T-helper 1 cell (primary cell): ENCODE measurements at regions not wholly inside any gene's neighbourhood (a gene's known extent, or its start where the extent isn't known, plus 50 kb on each side); places are given as distances from the start of the nearest gene placed in this dataset.

Experiments used
- DNase-seq, 5 donors: peaks; one replicate each; pipeline ENCODE4 v3.0.0-alpha.2; 2012 to 2020

DNA sequence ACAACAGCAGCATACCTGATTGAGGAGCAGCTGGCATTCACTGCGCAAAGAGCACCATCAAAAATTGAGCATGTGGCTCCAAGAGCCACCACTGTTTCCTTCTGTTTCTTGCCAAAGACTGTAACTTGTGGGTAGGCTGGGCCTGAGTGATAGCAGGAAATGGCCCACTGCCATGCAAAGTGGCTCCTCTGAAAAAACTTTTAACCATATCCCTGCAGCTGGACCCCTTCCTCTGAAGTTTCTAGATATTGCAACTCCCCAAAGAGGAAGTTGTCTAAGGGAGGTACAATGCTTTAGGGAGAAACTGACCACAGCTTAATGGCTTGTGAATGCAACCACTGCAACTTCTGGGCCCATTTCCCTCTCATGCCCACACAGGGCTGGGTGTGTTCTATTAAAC lies 355.4 kb upstream of the PDE4D start:
- no peak for DNase-seq

DNA sequence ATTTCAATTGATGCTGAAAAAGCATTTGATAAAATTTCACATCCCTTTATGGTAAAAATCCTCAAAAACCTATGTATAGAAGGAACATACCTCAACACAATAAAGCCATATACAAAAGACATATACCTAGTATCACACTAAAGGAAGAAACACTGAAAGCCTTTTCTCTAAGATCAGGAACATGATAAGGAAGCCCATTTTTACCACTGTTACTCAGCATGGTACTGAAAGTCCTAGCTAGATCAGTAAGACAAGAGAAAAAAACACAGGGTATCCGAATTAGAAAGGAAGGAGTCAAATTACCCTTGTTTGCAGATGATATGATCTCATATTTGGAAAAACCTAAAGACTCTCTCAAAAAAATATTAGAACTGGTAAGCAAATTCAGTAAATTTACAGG lies 350.2 kb upstream of the PDE4D start:
- DNase-seq: no peak

DNA sequence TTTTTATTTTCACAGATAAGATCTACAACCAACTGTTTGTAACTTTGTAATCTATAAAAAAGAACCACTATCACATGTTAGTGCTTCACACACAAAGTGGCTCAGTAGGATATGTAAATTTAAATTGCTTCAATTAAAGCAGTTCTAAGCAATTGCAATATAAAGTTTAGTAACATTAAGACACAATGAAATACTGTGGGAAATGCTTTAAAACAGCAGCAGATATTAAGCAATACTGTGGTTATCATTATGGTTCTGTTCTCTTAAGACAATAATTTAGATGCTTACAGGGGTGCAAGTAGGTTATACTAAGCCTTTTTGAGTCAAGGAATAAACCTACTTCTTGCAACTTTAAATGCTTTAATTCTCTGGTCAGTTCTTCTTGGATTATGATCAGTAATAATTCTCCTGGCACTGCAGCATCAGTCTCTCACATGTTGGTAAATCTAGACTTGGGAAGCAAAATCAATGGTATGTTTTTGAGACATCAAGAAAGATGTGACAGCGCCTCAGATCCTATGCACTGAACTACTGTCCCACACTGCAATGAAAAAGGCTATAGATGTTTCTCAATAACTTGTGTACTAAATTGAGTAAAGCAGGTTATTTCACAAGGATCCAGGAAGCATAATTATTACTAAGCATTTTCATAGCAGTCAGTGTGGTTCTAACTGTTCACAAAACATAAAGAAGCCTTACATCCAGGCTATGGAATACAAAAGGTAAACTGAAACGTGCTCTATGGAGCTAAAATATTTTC lies 338.7 kb upstream of the PDE4D start:
- DNase-seq: no peak

DNA sequence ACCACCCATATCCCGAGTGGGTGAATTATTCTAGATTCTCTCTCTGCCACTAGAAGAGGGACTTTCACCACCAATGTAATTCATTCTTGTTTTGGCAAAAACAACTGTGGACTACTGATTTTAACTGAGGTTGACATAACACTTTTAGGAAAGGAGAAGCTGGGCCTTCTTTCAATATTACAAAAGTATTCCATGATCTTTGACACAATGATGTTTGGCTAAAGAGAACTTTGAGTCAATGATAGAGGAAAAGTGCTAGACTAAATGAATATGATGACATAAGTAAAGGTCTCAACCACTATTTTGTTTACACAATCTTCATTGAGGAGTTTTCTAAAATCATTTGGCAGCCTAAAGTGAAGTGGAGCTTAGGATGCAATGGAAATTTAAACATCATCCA lies 336.9 kb upstream of the PDE4D start:
- DNase-seq: no peak

DNA sequence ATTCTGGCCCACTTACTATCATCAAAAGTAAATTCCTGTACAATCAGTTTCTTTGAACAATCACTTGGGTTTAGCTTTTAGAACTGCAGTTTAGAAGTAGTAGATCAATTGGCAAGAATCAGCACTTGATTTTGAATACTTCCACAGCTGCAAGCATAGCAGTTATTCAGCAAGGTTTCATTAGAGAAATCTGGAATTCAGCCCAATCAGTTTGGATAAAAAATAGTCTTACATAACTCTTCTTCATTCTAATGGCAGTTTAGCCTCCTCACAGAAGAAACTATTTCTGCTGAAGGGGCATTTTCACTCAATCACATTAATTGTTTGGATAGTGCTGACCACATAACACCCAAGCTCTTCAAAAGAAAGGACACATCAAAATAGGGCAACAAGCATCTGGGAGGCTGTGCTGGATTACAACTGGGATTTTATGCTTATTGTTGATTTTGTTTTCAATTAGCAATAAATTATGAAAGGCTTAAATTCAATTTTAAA lies 336.2 kb upstream of the PDE4D start:
- DNase-seq: no peak

DNA sequence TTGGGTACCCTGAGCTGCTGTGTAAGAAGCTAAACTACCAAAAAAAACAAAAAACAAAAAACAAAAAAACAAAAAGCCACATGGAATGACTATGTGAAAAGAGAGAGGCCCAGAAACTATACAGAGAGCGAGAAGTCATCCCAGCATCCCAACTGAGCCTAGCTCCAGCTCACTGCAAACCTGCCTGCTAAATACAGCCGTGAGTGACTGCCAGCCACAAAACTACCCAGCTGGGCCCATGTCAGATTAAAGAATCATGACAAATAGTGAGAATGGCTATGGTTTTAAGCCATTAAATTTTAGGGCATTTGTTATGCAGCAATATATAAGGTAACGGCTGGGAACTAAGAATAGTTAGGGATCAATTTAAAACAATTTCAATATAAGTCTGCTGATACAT lies 335.1 kb upstream of the PDE4D start:
- no peak for DNase-seq

DNA sequence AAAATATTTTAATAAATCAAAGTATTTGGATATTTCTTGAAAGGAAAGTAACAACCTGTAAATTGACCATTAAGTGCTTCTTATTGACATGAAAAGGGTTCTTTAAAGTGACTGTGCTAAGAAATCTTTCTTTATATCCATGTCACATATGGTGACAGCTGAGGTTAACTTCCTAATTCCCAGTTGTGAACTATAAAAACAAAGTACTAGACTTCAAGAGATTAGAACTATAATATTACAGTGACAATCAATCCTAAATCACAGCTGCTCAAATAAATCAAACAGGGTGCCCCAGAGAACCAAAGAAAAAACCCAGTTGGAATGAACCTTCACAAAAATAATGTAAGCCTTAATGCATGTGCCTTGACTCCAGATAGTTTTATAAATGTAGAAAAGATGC lies 332.6 kb upstream of the PDE4D start:
- DNase-seq: no peak

DNA sequence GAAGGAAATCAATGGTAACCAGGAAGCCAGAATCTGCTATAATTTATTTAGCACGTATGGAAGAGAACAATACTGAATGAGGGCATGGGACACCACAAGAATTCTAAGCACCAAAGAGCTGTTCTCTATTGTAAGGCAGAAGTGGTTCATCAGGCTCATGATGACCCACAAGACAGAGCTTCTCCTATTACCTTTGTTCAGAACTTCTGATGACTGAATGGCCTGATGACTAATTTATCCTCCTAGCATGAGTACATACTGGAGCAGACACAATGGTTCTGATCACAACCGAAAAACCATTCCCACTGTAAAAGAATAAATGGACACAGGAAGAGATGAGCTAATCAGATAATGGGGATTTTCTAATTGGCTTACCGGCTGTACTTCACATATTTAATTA lies 329.8 kb upstream of the PDE4D start:
- DNase-seq: no peak

DNA sequence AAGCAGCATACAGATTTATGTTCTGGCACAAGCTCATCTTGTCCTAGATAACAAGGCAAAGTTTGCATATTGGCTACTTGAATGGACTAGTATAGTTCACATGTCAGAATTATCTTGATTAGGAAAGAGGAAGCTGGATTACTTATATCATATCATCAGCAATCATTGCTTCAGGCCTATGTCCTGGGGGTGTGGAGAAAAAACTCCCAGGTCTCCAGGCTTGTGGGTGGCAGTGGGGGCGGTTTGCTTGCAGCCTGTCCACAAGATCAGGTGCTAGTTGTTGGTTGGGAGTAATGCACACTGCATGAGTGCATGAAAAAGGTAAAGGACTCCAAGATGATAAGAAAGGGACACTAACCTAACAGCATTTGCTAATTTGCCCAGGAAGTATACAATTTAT lies 326.4 kb upstream of the PDE4D start:
- no peak for DNase-seq

DNA sequence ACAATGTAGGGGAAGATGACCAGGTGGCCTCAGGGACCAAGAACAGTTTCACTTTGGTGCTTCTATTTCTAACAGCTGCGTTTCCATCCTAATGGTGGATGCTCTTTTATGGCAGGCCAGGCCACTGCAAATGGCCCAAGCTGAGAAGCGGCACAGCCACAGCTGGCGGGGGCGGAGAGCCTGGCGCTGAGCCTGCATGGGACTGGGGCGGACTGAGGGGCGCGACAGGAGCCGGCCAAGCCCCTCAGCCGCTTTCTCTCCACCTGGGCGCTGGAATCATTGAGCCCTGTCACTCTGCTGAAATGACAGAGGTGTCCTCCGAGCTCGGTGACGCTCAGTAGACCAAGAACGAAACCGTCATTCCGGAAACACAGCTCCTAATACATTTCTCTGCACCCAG lies 317.3 kb upstream of the PDE4D start:
- no peak for DNase-seq

DNA sequence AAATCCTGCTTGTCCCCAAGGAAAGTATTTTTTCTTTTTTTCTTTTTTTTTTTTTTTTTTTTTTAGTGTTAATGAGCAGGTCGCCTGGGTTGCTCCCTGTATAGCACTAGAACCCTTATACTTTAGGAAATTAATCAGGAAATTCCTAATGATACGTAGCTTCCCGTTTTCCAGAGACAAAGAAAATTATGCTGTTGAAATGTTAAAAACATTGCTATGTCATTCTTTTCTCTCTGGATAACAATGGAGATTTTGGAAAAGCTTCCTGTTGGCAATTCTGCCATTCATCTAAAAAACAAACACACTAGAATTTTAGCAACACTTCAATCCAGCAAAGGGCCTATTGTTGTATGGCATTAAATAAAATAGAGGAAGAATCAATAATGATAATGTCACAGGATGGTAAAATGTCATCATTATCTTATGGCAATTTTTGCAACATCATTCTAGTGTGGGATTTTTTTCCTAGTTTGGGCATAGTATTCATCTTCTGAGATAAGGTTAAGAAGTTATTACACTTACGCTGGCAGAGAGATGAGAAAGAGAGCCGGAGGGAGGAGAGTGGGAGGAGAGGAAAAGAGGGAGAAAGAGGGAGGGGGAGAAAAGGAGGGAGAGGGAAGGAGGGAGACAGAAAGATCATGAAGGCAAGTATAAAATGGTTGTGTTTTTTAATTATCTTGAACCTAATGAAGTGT lies 315.8 kb upstream of the PDE4D start:
- DNase-seq: no peak

DNA sequence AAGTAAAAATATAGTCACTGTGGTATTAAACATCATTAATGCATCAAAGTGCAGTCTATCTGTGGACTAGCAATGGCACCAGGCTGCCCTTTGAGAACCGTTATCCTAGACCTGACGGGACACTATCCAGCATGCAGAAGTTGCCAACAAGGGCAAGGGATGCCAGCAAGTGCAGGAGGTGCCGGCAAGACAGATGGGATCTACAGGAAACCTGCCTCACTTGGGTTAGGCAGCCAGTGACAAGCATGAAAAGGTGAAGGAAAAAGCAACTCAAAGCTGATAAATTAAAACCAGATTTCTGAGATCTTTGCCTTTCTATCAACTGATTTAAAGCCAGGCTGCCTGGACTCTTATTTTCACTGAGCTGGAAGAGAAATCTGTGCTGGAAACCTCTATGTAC lies 315.2 kb upstream of the PDE4D start:
- no peak for DNase-seq

DNA sequence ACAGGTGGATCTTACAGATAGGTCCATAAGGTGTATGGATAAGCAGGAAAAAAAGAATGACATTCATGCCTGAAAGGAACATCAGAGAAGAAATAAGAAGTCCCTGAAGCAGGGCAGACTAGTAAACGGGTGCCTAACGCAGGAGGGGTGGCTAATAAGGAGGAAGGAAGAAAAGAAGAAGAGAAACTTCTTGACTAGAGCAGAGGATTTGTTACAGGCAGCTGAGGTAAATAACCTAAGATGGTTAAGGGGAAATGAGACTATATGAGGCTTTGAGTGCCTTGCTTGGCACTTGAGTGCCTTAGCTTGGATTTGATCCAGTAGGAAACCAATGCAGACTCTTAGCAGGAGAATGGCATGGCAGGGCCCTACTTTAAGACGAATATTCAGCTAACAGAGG lies 313.5 kb upstream of the PDE4D start:
- DNase-seq: no peak

DNA sequence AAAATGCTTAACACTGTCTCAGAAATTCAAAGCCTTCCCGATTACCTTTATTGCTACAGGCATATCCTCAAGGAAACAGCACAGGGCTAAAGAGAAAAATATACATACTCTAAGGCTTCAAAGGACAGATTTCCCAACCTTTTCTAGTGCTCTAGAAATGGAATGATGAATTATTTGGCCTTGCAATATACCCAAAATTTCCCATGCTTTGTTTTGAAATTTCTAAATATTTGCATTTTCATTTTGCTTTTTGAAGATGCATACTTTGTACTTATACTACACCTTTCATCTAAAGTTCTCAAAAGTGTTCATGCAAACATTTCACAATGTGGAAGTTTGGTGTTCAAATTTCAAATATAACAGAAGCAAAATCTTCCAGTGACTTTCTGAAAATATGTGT lies 312.7 kb upstream of the PDE4D start:
- no peak for DNase-seq

DNA sequence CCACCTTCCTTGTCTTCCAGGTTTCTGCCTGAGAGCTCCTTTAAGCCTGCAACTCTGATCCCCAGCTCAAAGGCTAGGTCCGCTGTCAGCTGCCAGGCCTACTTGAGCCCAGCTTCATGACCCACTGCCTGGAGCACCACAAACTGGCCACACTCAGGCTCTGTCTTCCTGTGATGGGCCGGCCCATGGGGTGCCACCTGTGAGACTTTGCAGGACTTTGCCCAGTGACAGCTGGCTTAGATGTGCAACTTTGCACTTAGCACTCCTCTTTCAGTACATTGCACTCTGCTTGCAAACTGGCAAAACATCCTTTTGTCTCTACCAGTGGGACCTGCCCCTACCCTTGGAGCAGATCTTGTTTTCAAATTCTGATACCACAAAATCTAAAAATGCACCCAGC lies 311.5 kb upstream of the PDE4D start:
- no peak for DNase-seq

DNA sequence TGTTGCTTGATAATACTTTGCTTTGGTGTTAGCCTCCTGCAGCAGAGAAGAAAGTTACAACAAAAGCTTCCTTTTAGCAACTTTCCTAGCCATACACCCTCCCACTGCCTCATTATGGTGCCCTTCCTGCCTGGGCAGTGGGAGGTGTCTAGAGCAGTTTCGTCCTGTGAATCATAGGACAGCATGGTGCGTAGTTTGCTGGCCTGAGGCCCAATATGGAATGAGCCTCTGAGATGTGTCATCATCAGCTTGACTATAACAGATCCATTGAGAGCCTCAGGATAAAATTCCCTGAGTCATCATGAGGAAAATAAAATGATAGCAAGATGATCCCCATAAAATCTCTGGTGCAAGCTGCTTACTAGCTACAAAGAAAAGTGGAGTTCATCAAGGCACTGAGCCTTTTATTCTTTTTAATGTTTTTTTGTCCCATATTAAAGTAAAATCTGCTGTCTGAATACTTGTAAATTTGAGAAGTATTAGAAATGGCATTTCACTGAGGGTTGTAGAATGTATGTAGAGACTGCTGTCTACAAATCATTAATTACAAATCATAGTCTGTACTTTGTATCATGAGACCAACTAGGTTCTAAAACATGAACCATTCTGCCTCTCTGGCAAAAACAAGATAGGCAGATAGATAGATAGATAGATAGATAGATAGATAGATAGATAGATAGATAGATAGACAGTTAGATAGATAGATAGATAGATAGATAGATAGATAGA lies 303.0 kb upstream of the PDE4D start:
- no peak for DNase-seq

DNA sequence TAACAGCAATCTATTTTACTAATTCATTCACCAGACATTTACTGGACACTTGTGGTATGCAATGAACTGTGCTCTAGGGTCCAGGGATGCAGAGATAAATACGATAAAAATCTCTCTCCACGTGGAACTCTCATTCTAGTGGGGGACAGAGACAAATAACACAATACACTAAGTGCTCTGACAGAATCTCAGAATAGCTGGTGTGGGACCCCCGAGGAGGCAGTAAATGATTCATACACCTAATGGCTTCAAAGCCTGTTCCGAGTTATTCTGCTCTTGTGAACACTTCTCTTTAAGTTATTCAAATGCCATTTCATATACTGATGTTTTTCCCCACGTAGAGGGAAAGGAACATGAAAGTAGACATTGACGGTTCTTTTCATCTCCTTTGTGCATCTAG lies 302.0 kb upstream of the PDE4D start:
- DNase-seq: no peak

DNA sequence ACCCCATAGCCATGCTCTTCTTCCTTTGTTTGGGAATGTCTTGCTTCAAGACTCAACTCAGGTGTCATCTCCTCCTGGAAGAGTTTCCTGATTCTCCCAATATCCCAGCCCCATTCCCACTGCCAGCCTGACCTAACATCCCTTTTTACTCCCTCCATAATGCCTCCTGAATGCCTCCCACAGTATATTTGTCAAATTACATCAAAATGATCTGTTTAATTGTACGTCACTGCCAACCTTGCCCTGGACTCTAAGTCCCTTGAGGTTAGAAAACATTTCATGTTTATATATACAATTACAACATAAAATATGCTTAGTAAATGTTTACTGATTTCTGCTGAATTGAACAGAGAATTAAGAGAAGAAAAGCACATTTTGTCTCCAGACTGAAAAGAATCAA lies 301.6 kb upstream of the PDE4D start:
- no peak for DNase-seq

DNA sequence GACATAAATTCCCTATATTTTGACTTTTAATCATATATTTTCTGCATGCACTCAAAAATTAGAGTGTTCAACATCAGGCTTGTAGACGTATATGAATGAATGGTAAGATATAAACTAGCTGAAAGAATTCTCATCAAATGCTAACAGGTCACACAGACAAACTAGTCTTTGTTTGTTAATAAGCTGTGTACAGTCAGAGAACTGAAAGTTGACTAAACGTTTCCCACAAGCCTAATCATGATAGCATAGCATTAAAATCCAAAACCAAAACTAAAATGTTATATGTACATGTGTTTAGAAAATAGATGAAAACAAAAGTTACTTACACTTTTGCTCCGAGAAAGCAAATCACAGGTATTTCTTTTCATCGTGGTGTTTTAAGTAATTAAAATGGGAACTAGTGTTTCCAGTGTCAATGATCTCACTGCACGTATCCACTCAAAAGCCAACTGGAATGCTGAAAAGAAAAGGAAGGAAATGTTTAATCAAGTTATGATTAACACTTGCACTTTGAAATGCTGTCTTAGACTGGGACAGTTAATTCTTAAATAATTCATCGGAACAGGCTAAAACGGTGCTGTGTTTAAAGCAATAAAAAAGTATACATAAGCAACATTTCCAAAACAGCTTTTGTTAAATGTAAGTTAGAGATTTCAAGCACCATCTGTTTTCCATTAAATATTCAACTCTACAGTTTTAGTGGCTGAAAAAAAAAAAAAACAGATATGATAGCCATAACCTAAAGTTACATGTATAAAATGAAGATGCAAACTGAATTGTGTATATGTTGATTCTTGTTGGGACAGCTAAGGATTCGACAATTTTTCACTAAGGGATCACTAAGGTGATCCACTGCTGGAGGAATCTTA lies 291.9 kb upstream of the PDE4D start:
- DNase-seq: no peak

DNA sequence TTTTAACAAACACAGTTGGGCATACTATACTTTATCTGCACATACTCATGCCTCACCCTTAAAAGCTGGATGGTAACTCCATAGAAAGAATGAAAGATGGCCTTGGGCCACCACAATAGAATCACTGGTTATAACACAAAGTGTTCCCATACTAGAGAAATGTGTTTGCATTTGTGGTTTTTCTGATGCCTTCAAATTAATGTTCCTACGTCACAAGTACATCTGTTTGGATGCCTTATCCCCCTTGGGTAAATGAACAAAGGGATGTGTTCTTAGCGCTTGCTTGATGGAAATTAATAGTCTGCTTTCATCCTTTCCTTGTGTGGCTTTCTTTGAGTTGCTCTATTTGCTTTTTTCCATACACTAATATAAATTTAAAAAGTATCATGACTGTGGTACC lies 291.1 kb upstream of the PDE4D start:
- no peak for DNase-seq

DNA sequence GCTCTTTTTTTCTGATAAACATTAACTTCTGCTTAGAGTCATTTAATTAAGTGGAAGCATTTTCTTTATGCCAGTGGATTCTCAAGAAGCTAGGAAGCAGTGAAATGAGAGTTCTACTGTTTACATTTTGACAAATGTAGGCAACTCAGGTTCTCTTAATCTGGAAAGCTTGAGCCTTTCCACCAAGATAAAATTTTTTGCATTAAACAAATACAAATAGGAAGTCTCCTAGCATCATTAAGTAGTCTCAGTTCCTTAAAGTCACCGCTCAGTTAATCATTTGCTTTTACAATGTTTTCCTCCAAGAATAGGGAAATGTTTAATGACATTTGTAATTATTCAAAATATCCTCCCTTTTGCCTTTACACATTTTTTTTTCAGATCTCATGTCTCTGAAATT lies 290.4 kb upstream of the PDE4D start:
- DNase-seq: no peak

DNA sequence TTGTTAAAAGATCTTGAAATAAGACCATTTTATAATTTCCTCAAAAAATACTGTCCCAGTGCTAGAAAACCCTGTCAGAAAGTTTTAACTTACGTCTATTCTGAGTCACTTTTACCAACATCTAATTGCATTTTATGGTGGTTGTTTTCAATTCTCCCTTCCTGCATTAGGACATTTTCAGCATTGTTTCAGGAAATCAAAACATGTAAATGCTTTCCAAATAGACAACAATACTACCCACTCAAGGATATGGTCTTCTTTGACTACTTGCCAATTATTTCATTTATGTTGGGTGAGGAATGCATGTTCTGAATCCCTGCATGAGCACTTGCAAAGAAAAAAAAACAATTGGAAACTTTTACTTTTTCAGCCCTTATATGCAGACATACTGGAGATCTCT lies 284.6 kb upstream of the PDE4D start:
- DNase-seq: no peak

DNA sequence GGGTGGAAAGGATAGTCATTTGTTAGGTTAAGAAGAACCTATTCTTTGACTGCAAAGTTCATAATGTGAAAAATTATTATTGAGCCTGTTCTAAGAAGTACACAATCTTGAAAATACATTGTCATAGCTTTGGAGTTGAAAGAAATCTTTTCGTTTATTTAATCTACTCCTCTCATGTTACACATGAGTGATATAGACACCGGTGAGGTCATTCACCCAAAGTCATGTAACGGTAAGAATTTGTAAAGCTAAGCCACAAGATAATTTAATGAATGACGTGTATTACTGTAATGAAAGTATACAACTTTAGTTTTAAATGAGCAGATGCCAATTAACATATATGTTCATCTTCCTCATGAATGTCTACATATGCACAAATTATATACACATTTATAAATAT lies 284.1 kb upstream of the PDE4D start:
- no peak for DNase-seq
